Type B pancreatic cell (in vitro differentiated cells): ENCODE measurements at regions not wholly inside any gene's neighbourhood (a gene's known extent, or its start where the extent isn't known, plus 50 kb on each side); places are given as distances from the start of the nearest gene placed in this dataset.

ENCODE experiments used
- DNase-seq: peaks from one replicate; pipeline ENCODE4 v3.0.0; 2021; ENCODE audit warnings: mixed read lengths; ENCODE audit not compliant: unreplicated experiment; ENCODE audit errors: extremely low spot score
- H3K27ac Mint-ChIP-seq: 2 replicates; pipeline ENCODE4 v1.8.0; 2021; ENCODE audit warnings: mild to moderate bottlenecking, mixed read lengths
- H3K27me3 Mint-ChIP-seq: 2 replicates; pipeline ENCODE4 v1.8.0; 2021; ENCODE audit warnings: mixed read lengths
- H3K36me3 Mint-ChIP-seq: 2 replicates; pipeline ENCODE4 v1.8.0; 2021; ENCODE audit warnings: mixed read lengths
- H3K4me1 Mint-ChIP-seq: one replicate; pipeline ENCODE4 v1.8.0; 2021; ENCODE audit warnings: mixed read lengths; ENCODE audit not compliant: unreplicated experiment
- H3K4me3 Mint-ChIP-seq: 2 replicates; pipeline ENCODE4 v1.8.0; 2021; ENCODE audit warnings: mild to moderate bottlenecking, mixed read lengths
- H3K9me3 Mint-ChIP-seq: 2 replicates; pipeline ENCODE4 v1.8.0; 2021; ENCODE audit warnings: mixed read lengths
- TF ChIP-seq, protein P1 (sequence below): fragments of 200-600 bp; sonication (generic); conservative IDR thresholded peaks from 2 replicates; pipeline ENCODE4 v1.5.0; 2021; ENCODE audit warnings: antibody characterized with exemption, mild to moderate bottlenecking

DNA sequence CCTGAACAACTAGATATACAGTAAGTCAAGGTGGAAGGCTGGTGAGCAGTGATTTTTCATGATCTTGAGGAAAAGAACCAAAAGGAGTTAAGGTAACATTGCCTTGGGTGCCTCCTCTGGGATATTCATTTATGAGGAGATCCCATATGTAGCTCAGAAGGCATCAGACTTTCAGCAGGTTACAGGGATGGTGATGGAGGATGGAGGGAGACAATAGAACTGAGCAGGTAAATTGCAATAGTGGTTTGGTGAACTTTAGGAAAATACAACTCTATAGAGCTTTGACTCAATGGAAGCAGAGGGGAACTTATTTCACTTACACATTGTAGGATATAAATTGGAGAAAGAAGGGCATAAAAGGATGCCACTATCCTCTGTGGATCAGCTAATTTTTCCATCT, 243.4 kb upstream of the SPRY2 start:
- H3K4me3 Mint-ChIP-seq, result no peak overlapping the region
- H3K4me1 Mint-ChIP-seq, result no peaks in the 10 kb centered on the region
- H3K36me3 Mint-ChIP-seq, result no peaks in the 10 kb centered on the region
- TF ChIP-seq, protein P1, sequence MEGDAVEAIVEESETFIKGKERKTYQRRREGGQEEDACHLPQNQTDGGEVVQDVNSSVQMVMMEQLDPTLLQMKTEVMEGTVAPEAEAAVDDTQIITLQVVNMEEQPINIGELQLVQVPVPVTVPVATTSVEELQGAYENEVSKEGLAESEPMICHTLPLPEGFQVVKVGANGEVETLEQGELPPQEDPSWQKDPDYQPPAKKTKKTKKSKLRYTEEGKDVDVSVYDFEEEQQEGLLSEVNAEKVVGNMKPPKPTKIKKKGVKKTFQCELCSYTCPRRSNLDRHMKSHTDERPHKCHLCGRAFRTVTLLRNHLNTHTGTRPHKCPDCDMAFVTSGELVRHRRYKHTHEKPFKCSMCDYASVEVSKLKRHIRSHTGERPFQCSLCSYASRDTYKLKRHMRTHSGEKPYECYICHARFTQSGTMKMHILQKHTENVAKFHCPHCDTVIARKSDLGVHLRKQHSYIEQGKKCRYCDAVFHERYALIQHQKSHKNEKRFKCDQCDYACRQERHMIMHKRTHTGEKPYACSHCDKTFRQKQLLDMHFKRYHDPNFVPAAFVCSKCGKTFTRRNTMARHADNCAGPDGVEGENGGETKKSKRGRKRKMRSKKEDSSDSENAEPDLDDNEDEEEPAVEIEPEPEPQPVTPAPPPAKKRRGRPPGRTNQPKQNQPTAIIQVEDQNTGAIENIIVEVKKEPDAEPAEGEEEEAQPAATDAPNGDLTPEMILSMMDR, result no peak
- DNase-seq, result no peak
- H3K27ac Mint-ChIP-seq, result no peak overlapping the region
- H3K9me3 Mint-ChIP-seq, result peaks cover 11% of the 10 kb centered on the region
- H3K27me3 Mint-ChIP-seq, result no peaks in the 10 kb centered on the region

DNA sequence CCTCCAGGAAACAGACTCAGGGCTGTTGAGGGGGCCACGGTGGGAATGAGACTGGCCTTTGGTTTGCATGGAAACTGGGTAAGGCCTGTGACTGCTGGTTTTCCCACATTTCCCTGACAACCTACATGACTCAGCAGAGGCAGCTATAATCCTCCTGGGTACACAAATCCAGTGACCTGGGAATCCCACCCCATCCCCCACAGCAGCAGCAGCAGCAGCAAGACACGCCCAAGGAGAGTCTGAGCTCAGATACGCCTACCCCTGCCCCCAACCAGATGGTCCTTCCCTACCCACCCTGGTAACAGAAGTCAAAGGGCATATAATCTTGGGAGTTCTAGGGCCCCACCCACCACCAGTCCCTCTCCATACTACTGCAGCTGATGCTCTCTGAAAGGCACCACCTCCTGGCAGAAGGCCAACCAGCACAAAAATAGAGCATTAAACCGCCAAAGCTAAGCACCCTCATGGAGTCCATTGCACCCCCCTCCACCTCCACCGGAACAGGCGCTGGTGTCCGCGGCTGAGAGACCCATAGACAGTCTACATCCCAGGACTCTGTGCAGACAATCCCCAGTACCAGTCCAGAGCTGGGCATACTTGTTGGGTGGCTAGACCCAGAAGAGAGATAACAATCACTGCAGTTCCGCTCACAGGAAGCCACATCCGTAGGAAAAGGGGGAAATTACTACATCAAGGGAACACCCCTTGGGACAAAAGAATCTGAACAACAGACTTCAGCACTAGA, 237.2 kb upstream of the SPRY2 start:
- no peak overlapping the region for H3K4me3 Mint-ChIP-seq
- H3K27ac Mint-ChIP-seq, result no peak overlapping the region
- H3K9me3 Mint-ChIP-seq, result peaks cover 11% of the 10 kb centered on the region
- no peaks in the 10 kb centered on the region for H3K36me3 Mint-ChIP-seq
- TF ChIP-seq, protein P1, result no peak
- no peak for DNase-seq
- H3K4me1 Mint-ChIP-seq, result no peaks in the 10 kb centered on the region
- no peaks in the 10 kb centered on the region for H3K27me3 Mint-ChIP-seq

DNA sequence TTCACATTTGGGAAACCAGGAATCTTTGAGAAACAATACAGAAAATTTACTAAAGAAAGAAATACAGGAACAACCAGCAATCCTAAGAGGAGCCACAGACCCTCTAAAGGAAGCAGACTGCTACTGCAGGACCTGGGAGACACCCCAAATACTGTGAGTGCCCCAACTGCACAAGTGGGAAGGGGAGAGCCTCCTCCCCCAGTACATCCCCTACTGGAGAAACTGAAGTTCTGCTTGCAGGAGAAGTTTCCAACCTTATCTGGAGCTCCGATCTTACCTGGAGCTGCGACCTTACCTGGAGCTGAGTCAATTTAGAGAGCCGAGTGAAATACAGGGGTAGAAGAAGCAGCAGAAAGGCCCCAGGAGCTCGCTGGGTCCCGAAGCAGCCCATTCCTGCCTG, 236.4 kb upstream of the SPRY2 start:
- Mint-ChIP-seq H3K27me3 (no peaks in the 10 kb centered on the region), H3K4me3 (no peak overlapping the region), H3K4me1 (peaks cover 1% of the 10 kb centered on the region), H3K9me3 (peaks cover 8% of the 10 kb centered on the region), H3K36me3 (no peaks in the 10 kb centered on the region), H3K27ac (no peak overlapping the region)
- TF ChIP-seq, protein P1, result no peak
- DNase-seq, result no peak

DNA sequence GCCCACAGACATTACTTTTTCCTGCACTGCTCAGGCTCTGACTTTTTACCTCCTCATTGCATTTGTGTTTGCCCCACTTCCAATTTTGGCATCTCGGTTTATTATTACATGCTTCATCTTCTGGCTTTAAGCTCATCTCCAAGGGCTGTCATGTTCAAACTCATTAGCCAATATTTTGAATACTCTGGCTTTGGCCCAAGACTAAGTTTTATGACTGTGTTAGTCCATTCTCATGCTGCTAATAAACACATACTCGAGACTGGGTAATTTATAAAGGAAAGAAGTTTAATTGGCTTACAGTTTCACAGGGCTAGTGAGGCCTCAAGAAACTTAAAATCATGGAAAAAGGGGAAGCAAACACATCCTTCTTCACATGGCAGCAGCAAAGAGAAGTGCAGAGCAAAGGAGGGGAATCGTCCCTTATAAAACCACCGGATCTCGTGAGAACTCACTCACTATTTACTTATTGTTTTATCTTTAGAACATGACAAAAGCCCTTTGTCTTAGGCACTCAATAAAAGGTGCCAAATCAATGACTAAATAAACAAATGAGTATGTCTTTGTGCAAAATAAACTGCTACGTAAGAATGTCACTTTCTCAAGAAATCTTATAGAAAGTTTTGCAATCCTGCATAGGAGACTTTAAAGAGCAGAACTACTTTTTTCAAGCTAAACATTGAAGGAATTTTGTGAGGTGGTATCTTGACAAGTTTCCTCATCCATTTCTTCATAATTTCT, 233.4 kb upstream of the SPRY2 start:
- Mint-ChIP-seq H3K9me3 (no peaks in the 10 kb centered on the region), H3K4me1 (peaks cover 4% of the 10 kb centered on the region), H3K27me3 (peaks cover 3% of the 10 kb centered on the region), H3K36me3 (no peaks in the 10 kb centered on the region), H3K4me3 (no peak overlapping the region), H3K27ac (no peak overlapping the region)
- TF ChIP-seq, protein P1, result no peak
- DNase-seq, result no peak

DNA sequence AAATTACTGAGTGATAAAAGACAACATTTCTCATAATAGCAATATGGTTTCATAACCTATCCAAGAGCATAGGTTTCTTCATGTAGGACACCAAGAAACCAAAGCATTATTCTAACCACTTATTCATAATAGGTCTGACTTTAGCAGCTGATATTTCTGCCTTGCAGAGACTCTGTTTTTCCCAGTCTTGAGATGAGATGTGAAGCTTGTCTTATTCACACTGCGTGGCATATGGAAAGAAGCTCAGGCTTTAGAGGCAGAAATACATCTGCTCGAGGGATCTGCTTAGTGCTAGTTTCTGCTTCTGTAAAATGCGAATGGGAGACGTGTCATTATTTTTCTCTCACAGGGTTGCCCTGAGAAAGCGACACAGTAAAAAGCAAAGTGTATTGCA, 232.0 kb upstream of the SPRY2 start:
- Mint-ChIP-seq H3K27me3 (peaks cover 3% of the 10 kb centered on the region), H3K9me3 (no peaks in the 10 kb centered on the region), H3K36me3 (no peaks in the 10 kb centered on the region), H3K4me3 (no peak overlapping the region), H3K4me1 (peaks cover 4% of the 10 kb centered on the region), H3K27ac (no peak overlapping the region)
- TF ChIP-seq, protein P1, result no peak
- DNase-seq, result no peak
